HEK293T (cell line): ENCODE measurements at regions not wholly inside any gene's neighbourhood (a gene's known extent, or its start where the extent isn't known, plus 50 kb on each side); places are given as distances from the start of the nearest gene placed in this dataset.

Source experiments
- ARNT ChIP-seq: fragments of 450-650 bp; IDR thresholded peaks from 2 replicates; pipeline ENCODE4 v1.6.1; 2017; ENCODE audit warnings: mild to moderate bottlenecking
- BHLHE40 ChIP-seq: fragments of 450-650 bp; IDR thresholded peaks from 2 replicates; pipeline ENCODE4 v1.6.1; 2016; ENCODE audit warnings: mild to moderate bottlenecking, moderate library complexity, borderline replicate concordance
- CTBP1 ChIP-seq: fragments of 450-650 bp; IDR thresholded peaks from 2 replicates; pipeline ENCODE4 v1.6.1; 2016; ENCODE audit warnings: borderline replicate concordance
- ELF4 ChIP-seq: fragments of 450-650 bp; IDR thresholded peaks from 2 replicates; pipeline ENCODE4 v1.6.1; 2017; ENCODE audit warnings: antibody characterized with exemption
- FOXA1 ChIP-seq: fragments of 450-650 bp; IDR thresholded peaks from 2 replicates; pipeline ENCODE4 v1.6.1; 2016; ENCODE audit warnings: mild to moderate bottlenecking
- FOXK2 ChIP-seq: fragments of 450-650 bp; IDR thresholded peaks from 2 replicates; pipeline ENCODE4 v1.6.1; 2016; ENCODE audit warnings: mild to moderate bottlenecking
- FOXM1 ChIP-seq: fragments of 450-650 bp; IDR thresholded peaks from 2 replicates; pipeline ENCODE4 v1.6.1; 2017; ENCODE audit warnings: mild to moderate bottlenecking, borderline replicate concordance
- L3MBTL2 ChIP-seq: fragments of 450-650 bp; conservative IDR thresholded peaks from 2 replicates; pipeline ENCODE4 v1.6.1; 2016; ENCODE audit warnings: mild to moderate bottlenecking
- LEF1 ChIP-seq: fragments of 450-650 bp; IDR thresholded peaks from 2 replicates; pipeline ENCODE4 v1.6.1; 2017; ENCODE audit warnings: mild to moderate bottlenecking, borderline replicate concordance
- NFRKB ChIP-seq: fragments of 450-650 bp; IDR thresholded peaks from 2 replicates; pipeline ENCODE4 v1.6.1; 2016; ENCODE audit warnings: mild to moderate bottlenecking, moderate library complexity
- PKNOX1 ChIP-seq: fragments of 450-650 bp; IDR thresholded peaks from 2 replicates; pipeline ENCODE4 v1.6.1; 2016
- SP1 ChIP-seq: fragments of 450-650 bp; IDR thresholded peaks from 2 replicates; pipeline ENCODE4 v1.6.1; 2017
- SUZ12 ChIP-seq: fragments of 450-650 bp; IDR thresholded peaks from 2 replicates; pipeline ENCODE4 v1.6.1; 2016; ENCODE audit warnings: mild to moderate bottlenecking
- ZNF384 ChIP-seq: fragments of 450-650 bp; IDR thresholded peaks from 2 replicates; pipeline ENCODE4 v1.6.1; 2016

DNA sequence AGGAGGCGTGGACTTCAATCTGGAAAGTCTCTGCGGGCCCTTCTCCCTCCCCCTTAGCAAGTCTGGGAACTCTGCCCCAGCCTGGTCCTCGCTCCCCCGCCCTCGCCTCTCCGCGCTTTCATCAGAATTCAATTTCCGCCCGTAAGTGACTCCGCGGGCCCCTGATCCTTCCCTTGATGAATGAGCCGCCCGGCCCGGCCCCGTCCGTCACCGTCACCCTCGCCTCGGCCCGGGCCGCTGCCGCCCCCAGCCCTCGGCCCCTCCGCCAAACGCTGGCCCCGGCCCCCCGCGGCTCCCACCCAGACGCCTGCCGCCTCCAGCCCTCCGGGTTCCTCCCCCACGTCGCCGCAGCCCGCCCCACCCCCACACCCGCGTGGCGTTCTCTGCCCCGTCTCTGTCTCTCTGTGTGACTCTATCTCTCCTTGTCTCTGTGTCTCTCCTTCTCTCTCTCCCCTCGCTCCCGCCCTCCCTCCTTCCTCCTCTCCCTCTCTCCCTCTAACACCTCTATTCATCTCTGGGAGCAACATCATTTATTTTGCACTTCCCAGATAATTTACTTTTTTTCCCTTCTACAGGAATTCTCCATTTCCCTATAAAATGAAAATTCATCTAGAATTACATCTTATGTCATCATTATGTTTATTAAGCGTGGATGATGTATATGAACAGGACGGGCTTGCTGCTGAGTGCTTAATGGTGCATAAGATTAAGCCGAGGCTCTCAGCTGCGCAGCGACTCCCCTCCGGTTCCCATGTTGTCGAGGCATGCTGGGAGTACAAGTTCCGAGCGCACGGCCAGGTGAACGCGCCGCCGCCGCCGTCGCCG is 91.2 kb upstream of the PAX2 start:
- TF ChIP-seq SP1 (no peak), LEF1 (no peak), ELF4 (no peak), ARNT (no peak), ZNF384 (no peak), BHLHE40 (no peak), FOXM1 (no peak), FOXK2 (no peak), NFRKB (no peak), CTBP1 (peak; percentile 82; the same call in 1 of the 2 replicates), FOXA1 (no peak), SUZ12 (no peak), L3MBTL2 (no peak; the same call in 1 of the 2 replicates), PKNOX1 (peak; percentile 41; the same call in 1 of the 2 replicates)
